ENCODE measurements at regions not wholly inside any gene's neighbourhood (a gene's known extent, or its start where the extent isn't known, plus 50 kb on each side); places are given as distances from the start of the nearest gene placed in this dataset.

GRCh38 chr1:101141376-101141775 is 95.4 kb upstream of the S1PR1 start:
- TF ChIP-seq EP300 (IDR thresholded peaks at IDR 0.05) (no peak), POLR2A (IDR thresholded peaks at IDR 0.05) (no peak), CTCF (IDR thresholded peaks at IDR 0.05) (no peak)
- Histone ChIP-seq H3K9me3 (no peaks in the 10 kb centered on the region), H3K4me3 (no peak overlapping the region), H3K36me3 (no peaks in the 10 kb centered on the region), H3K27me3 (no peaks in the 10 kb centered on the region), H3K27ac (no peak overlapping the region), H3K4me1 (peaks cover 0 to 13% (median 8%) of the 10 kb centered on the region in 4 donors)
- DNase-seq (ENCODE audit: low spot score in 2 of 2): no peak
- WGBS, 2 donors: 91 to 96% methylated on average over 2 of the region's 2 CpGs

GRCh38 chr1:101139821-101140718 is 96.7 kb upstream of the S1PR1 start:
- DNase-seq (ENCODE audit: low spot score in 2 of 2): no peak
- no peak for TF ChIP-seq POLR2A (IDR thresholded peaks at IDR 0.05)
- TF ChIP-seq CTCF (IDR thresholded peaks at IDR 0.05): no peak
- TF ChIP-seq EP300 (IDR thresholded peaks at IDR 0.05): no peak
- no peaks in the 10 kb centered on the region for H3K36me3 ChIP-seq
- no peak overlapping the region for H3K4me3 ChIP-seq
- peaks cover 0 to 16% (median 9%) of the 10 kb centered on the region in 4 donors for H3K4me1 ChIP-seq
- H3K27me3 ChIP-seq: no peaks in the 10 kb centered on the region
- no peak overlapping the region for H3K27ac ChIP-seq
- H3K9me3 ChIP-seq: no peaks in the 10 kb centered on the region
- WGBS, 2 donors: 86 to 90% methylated on average over 2 of the region's 2 CpGs

DNA sequence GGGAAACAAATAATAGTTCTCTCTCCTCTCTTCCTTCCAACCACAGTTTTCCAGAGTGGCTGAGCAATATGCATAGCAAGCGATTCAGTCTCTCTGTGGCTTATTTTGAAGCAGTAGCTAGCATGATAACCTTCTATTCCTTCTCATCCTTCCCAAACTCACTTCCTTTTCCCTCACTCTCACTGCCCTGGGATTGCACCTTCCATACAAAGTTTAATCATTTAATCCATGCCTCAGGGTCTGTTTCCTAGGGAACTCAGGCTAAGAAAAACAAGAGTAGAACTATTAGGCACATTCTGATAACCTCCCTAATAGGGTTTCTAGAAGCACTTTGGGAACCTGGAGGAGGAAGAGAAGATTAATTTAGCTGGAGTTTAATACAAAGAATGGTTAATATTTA is 97.7 kb upstream of the S1PR1 start:
- Histone ChIP-seq H3K36me3 (no peaks in the 10 kb centered on the region), H3K4me1 (peaks cover 0 to 16% (median 9%) of the 10 kb centered on the region in 4 donors), H3K9me3 (no peaks in the 10 kb centered on the region), H3K4me3 (no peak overlapping the region), H3K27me3 (no peaks in the 10 kb centered on the region), H3K27ac (no peak overlapping the region)
- no peak for TF ChIP-seq POLR2A (IDR thresholded peaks at IDR 0.05)
- no peak for TF ChIP-seq CTCF (IDR thresholded peaks at IDR 0.05)
- no peak for TF ChIP-seq EP300 (IDR thresholded peaks at IDR 0.05)
- no peak for DNase-seq (ENCODE audit: low spot score in 2 of 2)
- 69 to 74% methylated on average over 1 of the region's 1 CpG for WGBS, 2 donors

DNA sequence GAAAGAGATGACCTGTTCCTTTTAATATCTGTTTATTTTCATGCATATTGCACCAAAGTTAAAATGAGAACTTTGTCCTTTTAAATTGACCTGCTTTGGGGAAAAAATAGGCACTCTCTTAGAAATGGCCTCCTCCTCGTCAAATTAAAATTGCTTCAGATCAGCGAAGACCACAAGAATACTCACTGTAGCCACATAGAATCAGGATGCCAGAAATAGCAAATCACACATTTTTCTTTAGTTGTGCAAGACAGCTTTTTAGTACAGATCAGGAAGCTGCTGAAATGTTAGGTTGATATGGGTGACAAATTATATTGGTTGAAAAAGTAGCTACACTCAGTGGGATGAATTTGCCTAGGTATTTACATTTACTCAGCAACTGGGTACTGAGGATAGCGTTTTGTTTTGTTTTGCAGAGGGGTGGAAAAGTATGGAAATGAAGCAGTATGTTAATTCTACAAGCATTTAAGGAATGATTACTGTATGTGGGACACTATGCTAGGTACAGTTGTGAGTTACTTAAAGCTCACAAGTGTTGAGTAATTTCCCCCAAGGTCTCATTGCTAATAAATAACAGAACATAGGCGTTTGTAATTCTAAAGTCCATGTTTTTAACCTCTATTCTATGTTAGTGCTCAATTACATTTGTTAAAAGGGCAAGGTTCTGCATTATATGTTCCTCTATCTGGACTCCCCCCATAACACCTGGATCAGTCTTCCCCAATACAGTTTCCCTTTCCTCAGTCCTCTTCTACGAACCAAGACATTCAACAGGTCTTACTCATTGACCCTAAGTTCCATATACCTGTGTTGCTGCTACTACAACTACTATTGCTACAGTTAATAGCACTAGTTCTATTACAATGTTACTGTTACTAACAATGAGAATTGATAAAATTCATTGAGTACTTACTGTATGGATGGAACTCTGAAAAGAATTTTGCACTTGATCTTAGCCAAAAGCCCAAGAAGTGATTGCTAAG is 99.4 kb upstream of the S1PR1 start:
- no peak for DNase-seq (ENCODE audit: low spot score in 2 of 2)
- no peak overlapping the region for H3K27ac ChIP-seq
- no peaks in the 10 kb centered on the region for H3K36me3 ChIP-seq
- TF ChIP-seq CTCF (IDR thresholded peaks at IDR 0.05) (no peak), POLR2A (IDR thresholded peaks at IDR 0.05) (no peak), EP300 (IDR thresholded peaks at IDR 0.05) (no peak)
- no peak overlapping the region for H3K4me3 ChIP-seq
- no peaks in the 10 kb centered on the region for H3K9me3 ChIP-seq
- H3K27me3 ChIP-seq: no peaks in the 10 kb centered on the region
- 29 to 37% methylated on average over 5 of the region's 5 CpGs for WGBS, 2 donors
- H3K4me1 ChIP-seq: peaks cover 0 to 16% (median 9%) of the 10 kb centered on the region in 4 donors

Measured in tibial nerve (tissue), 4 donors.